ENCODE measurements at regions not wholly inside any gene's neighbourhood (a gene's known extent, or its start where the extent isn't known, plus 50 kb on each side); places are given as distances from the start of the nearest gene placed in this dataset.

GRCh38 chr7:108972004-108972403 is 402.3 kb downstream of the DNAJB9 start:
- TF ChIP-seq CTCF (IDR thresholded peaks at IDR 0.05; ENCODE audit: insufficient read depth, missing control alignments) = no peak
- FAIRE-seq (no peak), DNase-seq (ENCODE audit: insufficient read length, low spot score) (no peak)

GRCh38 chr7:108973075-108973474 is 403.4 kb downstream of the DNAJB9 start:
- no peak for DNase-seq (ENCODE audit: insufficient read length, low spot score)

GRCh38 chr7:108974641-108975040 is 405.0 kb downstream of the DNAJB9 start:
- TF ChIP-seq CTCF (IDR thresholded peaks at IDR 0.05; ENCODE audit: insufficient read depth, missing control alignments) = no peak
- FAIRE-seq (no peak), DNase-seq (ENCODE audit: insufficient read length, low spot score) (no peak)

More at GRCh38 chr7:108973075-108973474, 403.4 kb downstream of the DNAJB9 start:
- no peak for FAIRE-seq
- TF ChIP-seq CTCF (IDR thresholded peaks at IDR 0.05; ENCODE audit: insufficient read depth, missing control alignments) = peak; percentile 60

GRCh38 chr7:108985037-108985436 is 415.4 kb downstream of the DNAJB9 start:
- DNase-seq (ENCODE audit: insufficient read length, low spot score) = no peak
- no peak for FAIRE-seq
- no peak for TF ChIP-seq CTCF (IDR thresholded peaks at IDR 0.05; ENCODE audit: insufficient read depth, missing control alignments)

GRCh38 chr7:108989319-108989718 is 419.6 kb downstream of the DNAJB9 start:
- DNase-seq (ENCODE audit: insufficient read length, low spot score) (no peak), FAIRE-seq (no peak)
- no peak for TF ChIP-seq CTCF (IDR thresholded peaks at IDR 0.05; ENCODE audit: insufficient read depth, missing control alignments)

GRCh38 chr7:108997480-108997879 is 427.8 kb downstream of the DNAJB9 start:
- no peak for DNase-seq (ENCODE audit: insufficient read length, low spot score)
- FAIRE-seq = no peak
- TF ChIP-seq CTCF (IDR thresholded peaks at IDR 0.05; ENCODE audit: insufficient read depth, missing control alignments) = no peak

- FAIRE-seq (no peak), DNase-seq (ENCODE audit: insufficient read length, low spot score) (no peak)
- no peak for TF ChIP-seq CTCF (IDR thresholded peaks at IDR 0.05; ENCODE audit: insufficient read depth, missing control alignments)
Observed at GRCh38 chr7:109003742-109004141, 434.1 kb downstream of the DNAJB9 start.
